Vagina (tissue), 2 donors: ENCODE measurements at regions not wholly inside any gene's neighbourhood (a gene's known extent, or its start where the extent isn't known, plus 50 kb on each side); places are given as distances from the start of the nearest gene placed in this dataset.

Experiments used
- POLR2A ChIP-seq, 2 donors: fragments of 450-650 bp; IDR thresholded peaks; one replicate each; pipeline ENCODE4 v1.6.1; 2017; ENCODE audit warnings: antibody characterized with exemption in 2 of 2, mild to moderate bottlenecking in 2 of 2, moderate library complexity in 2 of 2
- TF ChIP-seq, protein P1 (sequence below), 3 experiments: fragments of 450-650 bp in 2 of 3; fragments of 200-600 bp in 1 of 3; sonication (generic) in 1 of 3; IDR thresholded peaks; one replicate each; pipeline ENCODE4 v1.5.1; 2017 to 2019; ENCODE audit warnings: antibody characterized with exemption in 3 of 3, mild to moderate bottlenecking in 2 of 3, moderate library complexity in 2 of 3

DNA sequence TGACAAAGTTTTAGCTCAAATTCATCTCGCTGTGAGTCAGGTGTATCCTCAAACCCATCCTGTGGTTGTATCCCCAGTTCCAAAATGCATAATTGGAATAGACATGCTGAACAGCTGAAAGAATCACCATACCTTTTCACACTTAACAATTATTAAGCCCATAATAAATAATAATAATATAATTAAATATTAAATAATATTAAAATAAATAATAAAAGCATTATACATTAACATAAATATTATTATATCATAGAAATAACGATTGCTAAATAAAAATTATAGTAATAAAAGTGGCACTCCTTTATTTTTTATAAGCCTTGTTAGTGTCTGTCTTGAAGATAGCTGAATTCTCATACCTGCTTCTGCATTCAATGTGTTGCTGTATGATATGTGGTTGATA, 257.5 kb upstream of the B3GALT2 start:
- TF ChIP-seq POLR2A (IDR thresholded peaks at IDR 0.05), result no peak
- TF ChIP-seq, protein P1, sequence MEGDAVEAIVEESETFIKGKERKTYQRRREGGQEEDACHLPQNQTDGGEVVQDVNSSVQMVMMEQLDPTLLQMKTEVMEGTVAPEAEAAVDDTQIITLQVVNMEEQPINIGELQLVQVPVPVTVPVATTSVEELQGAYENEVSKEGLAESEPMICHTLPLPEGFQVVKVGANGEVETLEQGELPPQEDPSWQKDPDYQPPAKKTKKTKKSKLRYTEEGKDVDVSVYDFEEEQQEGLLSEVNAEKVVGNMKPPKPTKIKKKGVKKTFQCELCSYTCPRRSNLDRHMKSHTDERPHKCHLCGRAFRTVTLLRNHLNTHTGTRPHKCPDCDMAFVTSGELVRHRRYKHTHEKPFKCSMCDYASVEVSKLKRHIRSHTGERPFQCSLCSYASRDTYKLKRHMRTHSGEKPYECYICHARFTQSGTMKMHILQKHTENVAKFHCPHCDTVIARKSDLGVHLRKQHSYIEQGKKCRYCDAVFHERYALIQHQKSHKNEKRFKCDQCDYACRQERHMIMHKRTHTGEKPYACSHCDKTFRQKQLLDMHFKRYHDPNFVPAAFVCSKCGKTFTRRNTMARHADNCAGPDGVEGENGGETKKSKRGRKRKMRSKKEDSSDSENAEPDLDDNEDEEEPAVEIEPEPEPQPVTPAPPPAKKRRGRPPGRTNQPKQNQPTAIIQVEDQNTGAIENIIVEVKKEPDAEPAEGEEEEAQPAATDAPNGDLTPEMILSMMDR (IDR thresholded peaks at IDR 0.05), result no peak
